Stimulated activated naive B cell treated with anti-CD40 and anti-IgM and Interleukin-4, amounts not matched to agents 10 μg/mL and 1 μg/mL and 100 μg/mL, for 72 hours (primary cell): ENCODE measurements at regions not wholly inside any gene's neighbourhood (a gene's known extent, or its start where the extent isn't known, plus 50 kb on each side); places are given as distances from the start of the nearest gene placed in this dataset.
A peak's percentile ranks its signal among the peaks of the same experiment; 100 is the strongest.

Experiments used
- ATAC-seq, 2 donors: fragments of 150-1000 bp; cut with Tn5 transposase; replicated peaks; 2 replicates each; pipeline ENCODE4 v1.10.0; 2021; ENCODE audit warnings: moderate library complexity in 1 of 2
- DNase-seq: peaks from one replicate; pipeline ENCODE4 v3.0.0; 2021
- H3K27ac Mint-ChIP-seq: one replicate; pipeline ENCODE4 v1.8.0; 2022; ENCODE audit warnings: mild to moderate bottlenecking, mixed read lengths
- H3K27me3 Mint-ChIP-seq, 2 donors: one replicate each; pipeline ENCODE4 v1.8.0; 2022; ENCODE audit warnings: mixed read lengths in 2 of 2
- H3K36me3 Mint-ChIP-seq, 2 donors: one replicate each; pipeline ENCODE4 v1.8.0; 2022; ENCODE audit warnings: mixed read lengths in 2 of 2, mild to moderate bottlenecking in 1 of 2
- H3K4me1 Mint-ChIP-seq, 2 donors: one replicate each; pipeline ENCODE4 v1.8.0; 2022; ENCODE audit warnings: mixed read lengths in 2 of 2, mild to moderate bottlenecking in 1 of 2
- H3K4me3 Mint-ChIP-seq, 2 donors: one replicate each; pipeline ENCODE4 v1.8.0; 2022; ENCODE audit warnings: mild to moderate bottlenecking in 2 of 2, mixed read lengths in 2 of 2, moderate library complexity in 1 of 2
- H3K9me3 Mint-ChIP-seq, 2 donors: one replicate each; pipeline ENCODE4 v1.8.0; 2022; ENCODE audit warnings: mixed read lengths in 2 of 2, mild to moderate bottlenecking in 1 of 2

- H3K27me3 Mint-ChIP-seq, result no peaks in the 10 kb centered on the region
- no peak overlapping the region for H3K27ac Mint-ChIP-seq
- no peak overlapping the region for H3K4me3 Mint-ChIP-seq
- no peaks in the 10 kb centered on the region for H3K4me1 Mint-ChIP-seq
- DNase-seq, result no peak
- no peak for ATAC-seq
- peaks cover 8 to 10% of the 10 kb centered on the region in 2 donors for H3K9me3 Mint-ChIP-seq
- no peaks in the 10 kb centered on the region for H3K36me3 Mint-ChIP-seq
These were observed 78.2 kb upstream of the MIR17HG start for GRCh38 chr13:91269237-91269636.

GRCh38 chr13:91270031-91270430 lies 77.5 kb upstream of the MIR17HG start:
- no peaks in the 10 kb centered on the region for H3K4me1 Mint-ChIP-seq
- DNase-seq (no peak), ATAC-seq (no peak)
- no peaks in the 10 kb centered on the region for H3K36me3 Mint-ChIP-seq
- H3K9me3 Mint-ChIP-seq, result peaks cover 7% of the 10 kb centered on the region in 2 donors
- no peaks in the 10 kb centered on the region for H3K27me3 Mint-ChIP-seq
- no peak overlapping the region for H3K4me3 Mint-ChIP-seq
- no peak overlapping the region for H3K27ac Mint-ChIP-seq

- Mint-ChIP-seq H3K27ac (no peak overlapping the region), H3K36me3 (no peaks in the 10 kb centered on the region), H3K27me3 (peaks cover 0 to 7% of the 10 kb centered on the region in 2 donors), H3K9me3 (peaks cover 0 to 2% of the 10 kb centered on the region in 2 donors), H3K4me3 (no peak overlapping the region), H3K4me1 (no peaks in the 10 kb centered on the region)
- ATAC-seq, result no peak
- DNase-seq, result no peak
These were observed 75.2 kb upstream of the MIR17HG start for GRCh38 chr13:91272235-91272777.

- DNase-seq, result no peak
- H3K36me3 Mint-ChIP-seq, result no peaks in the 10 kb centered on the region
- peaks cover 0 to 12% of the 10 kb centered on the region in 2 donors for H3K27me3 Mint-ChIP-seq
- no peak for ATAC-seq
- peaks cover 0 to 10% of the 10 kb centered on the region in 2 donors for H3K9me3 Mint-ChIP-seq
- H3K4me1 Mint-ChIP-seq, result peaks cover 0 to under 1% of the 10 kb centered on the region in 2 donors
- H3K27ac Mint-ChIP-seq, result no peak overlapping the region
- no peak overlapping the region for H3K4me3 Mint-ChIP-seq
These were observed 73.8 kb upstream of the MIR17HG start for GRCh38 chr13:91273675-91274074.

- H3K27ac Mint-ChIP-seq, result no peak overlapping the region
- peaks cover 0 to 10% of the 10 kb centered on the region in 2 donors for H3K9me3 Mint-ChIP-seq
- no peaks in the 10 kb centered on the region for H3K36me3 Mint-ChIP-seq
- DNase-seq (no peak), ATAC-seq (no peak)
- peaks cover 0 to 12% of the 10 kb centered on the region in 2 donors for H3K27me3 Mint-ChIP-seq
- H3K4me1 Mint-ChIP-seq, result peaks cover 0 to 8% of the 10 kb centered on the region in 2 donors
- no peak overlapping the region for H3K4me3 Mint-ChIP-seq
These were observed 70.3 kb upstream of the MIR17HG start for GRCh38 chr13:91277013-91277676.

GRCh38 chr13:91278291-91278690 lies 69.2 kb upstream of the MIR17HG start:
- peaks cover 0 to 8% of the 10 kb centered on the region in 2 donors for H3K4me1 Mint-ChIP-seq
- peaks cover 0 to 12% of the 10 kb centered on the region in 2 donors for H3K27me3 Mint-ChIP-seq
- no peak overlapping the region for H3K27ac Mint-ChIP-seq
- no peaks in the 10 kb centered on the region for H3K36me3 Mint-ChIP-seq
- H3K9me3 Mint-ChIP-seq, result peaks cover 0 to 10% of the 10 kb centered on the region in 2 donors
- no peak for ATAC-seq
- DNase-seq, result no peak
- no peak overlapping the region for H3K4me3 Mint-ChIP-seq

GRCh38 chr13:91278888-91279287 lies 68.6 kb upstream of the MIR17HG start:
- DNase-seq, result peak; percentile 9
- ATAC-seq, result peak; percentile 98 to 99
- peaks cover 0 to 9% of the 10 kb centered on the region in 2 donors for H3K9me3 Mint-ChIP-seq
- no peak overlapping the region for H3K4me3 Mint-ChIP-seq
- H3K27me3 Mint-ChIP-seq, result peaks cover 0 to 12% of the 10 kb centered on the region in 2 donors
- H3K4me1 Mint-ChIP-seq, result peaks cover 0 to 8% of the 10 kb centered on the region in 2 donors
- no peaks in the 10 kb centered on the region for H3K36me3 Mint-ChIP-seq
- no peak overlapping the region for H3K27ac Mint-ChIP-seq

- Mint-ChIP-seq H3K27ac (no peak overlapping the region), H3K27me3 (peaks cover 5 to 23% of the 10 kb centered on the region in 2 donors), H3K9me3 (peaks cover 0 to 12% of the 10 kb centered on the region in 2 donors), H3K4me1 (peaks cover 0 to 8% of the 10 kb centered on the region in 2 donors), H3K4me3 (no peak overlapping the region), H3K36me3 (no peaks in the 10 kb centered on the region)
- ATAC-seq (no peak), DNase-seq (no peak)
These were observed 66.7 kb upstream of the MIR17HG start for GRCh38 chr13:91280801-91281200.

GRCh38 chr13:91284335-91284734 lies 63.2 kb upstream of the MIR17HG start:
- ATAC-seq (no peak), DNase-seq (no peak)
- H3K36me3 Mint-ChIP-seq, result no peaks in the 10 kb centered on the region
- peaks cover 0 to 1% of the 10 kb centered on the region in 2 donors for H3K4me1 Mint-ChIP-seq
- H3K4me3 Mint-ChIP-seq, result no peak overlapping the region
- H3K27ac Mint-ChIP-seq, result no peak overlapping the region
- peaks cover 5 to 11% of the 10 kb centered on the region in 2 donors for H3K27me3 Mint-ChIP-seq
- H3K9me3 Mint-ChIP-seq, result peaks cover 0 to 5% of the 10 kb centered on the region in 2 donors

- no peak for ATAC-seq
- peaks cover 0 to 5% of the 10 kb centered on the region in 2 donors for H3K9me3 Mint-ChIP-seq
- H3K36me3 Mint-ChIP-seq, result no peaks in the 10 kb centered on the region
- no peaks in the 10 kb centered on the region for H3K4me1 Mint-ChIP-seq
- no peak overlapping the region for H3K27ac Mint-ChIP-seq
- no peak overlapping the region for H3K4me3 Mint-ChIP-seq
- peaks cover 5 to 11% of the 10 kb centered on the region in 2 donors for H3K27me3 Mint-ChIP-seq
- no peak for DNase-seq
These were observed 61.2 kb upstream of the MIR17HG start for GRCh38 chr13:91286317-91286716.

- ATAC-seq (no peak), DNase-seq (no peak)
- Mint-ChIP-seq H3K9me3 (peaks cover 0 to 2% of the 10 kb centered on the region in 2 donors), H3K36me3 (no peaks in the 10 kb centered on the region), H3K4me1 (no peaks in the 10 kb centered on the region), H3K27me3 (no peaks in the 10 kb centered on the region), H3K4me3 (no peak overlapping the region), H3K27ac (no peak overlapping the region)
These were observed 56.4 kb upstream of the MIR17HG start for GRCh38 chr13:91291078-91291477.

- Mint-ChIP-seq H3K27ac (no peak overlapping the region), H3K4me3 (no peak overlapping the region), H3K27me3 (peaks cover 0 to 4% of the 10 kb centered on the region in 2 donors), H3K4me1 (no peaks in the 10 kb centered on the region), H3K36me3 (no peaks in the 10 kb centered on the region), H3K9me3 (peaks cover 0 to 2% of the 10 kb centered on the region in 2 donors)
- DNase-seq (no peak), ATAC-seq (no peak)
These were observed 54.8 kb upstream of the MIR17HG start for GRCh38 chr13:91292630-91293221.

GRCh38 chr13:91295712-91296410 lies 51.6 kb upstream of the MIR17HG start:
- DNase-seq (no peak), ATAC-seq (no peak)
- Mint-ChIP-seq H3K27me3 (peaks cover 4 to 6% of the 10 kb centered on the region in 2 donors), H3K36me3 (peaks cover 2 to 7% of the 10 kb centered on the region in 2 donors), H3K27ac (no peak overlapping the region), H3K4me3 (no peak overlapping the region), H3K4me1 (peaks cover 1 to 8% of the 10 kb centered on the region in 2 donors), H3K9me3 (peaks cover 7 to 9% of the 10 kb centered on the region in 2 donors)

GRCh38 chr13:91297503-91297902 lies 50.0 kb upstream of the MIR17HG start:
- Mint-ChIP-seq H3K4me1 (peaks cover 3 to 12% of the 10 kb centered on the region in 2 donors), H3K27me3 (peaks cover 4 to 6% of the 10 kb centered on the region in 2 donors), H3K36me3 (peaks cover 2 to 7% of the 10 kb centered on the region in 2 donors), H3K27ac (no peak overlapping the region), H3K4me3 (no peak overlapping the region), H3K9me3 (peaks cover 7 to 9% of the 10 kb centered on the region in 2 donors)
- ATAC-seq (no peak), DNase-seq (no peak)
